ENCODE measurements at regions not wholly inside any gene's neighbourhood (a gene's known extent, or its start where the extent isn't known, plus 50 kb on each side); places are given as distances from the start of the nearest gene placed in this dataset.
"Not testable (repeated sequence)": the region's sequence is repeated elsewhere in the genome, so short reads cannot be mapped to it uniquely, and the experiment has no call there.

DNA sequence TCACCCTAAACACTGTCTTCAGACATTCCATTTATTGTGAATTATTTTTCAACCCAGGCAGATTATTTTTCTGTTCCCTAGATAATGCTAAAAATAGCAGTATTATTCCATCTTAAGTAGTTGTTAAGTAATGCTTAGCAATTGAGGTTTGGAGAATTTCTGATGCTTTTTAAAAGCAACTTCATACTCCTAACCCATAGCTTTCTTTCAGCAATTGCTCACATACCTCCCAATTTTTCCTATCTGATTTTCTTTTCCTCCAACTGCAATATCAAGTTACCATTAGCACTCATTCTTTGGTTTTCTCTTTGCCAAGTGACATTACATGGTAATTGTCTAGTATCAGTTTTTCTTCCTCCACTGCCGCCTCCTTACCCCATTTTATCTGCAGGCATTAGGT, 104.7 kb downstream of the GPR85 start:
- DNase-seq, result no peak

DNA sequence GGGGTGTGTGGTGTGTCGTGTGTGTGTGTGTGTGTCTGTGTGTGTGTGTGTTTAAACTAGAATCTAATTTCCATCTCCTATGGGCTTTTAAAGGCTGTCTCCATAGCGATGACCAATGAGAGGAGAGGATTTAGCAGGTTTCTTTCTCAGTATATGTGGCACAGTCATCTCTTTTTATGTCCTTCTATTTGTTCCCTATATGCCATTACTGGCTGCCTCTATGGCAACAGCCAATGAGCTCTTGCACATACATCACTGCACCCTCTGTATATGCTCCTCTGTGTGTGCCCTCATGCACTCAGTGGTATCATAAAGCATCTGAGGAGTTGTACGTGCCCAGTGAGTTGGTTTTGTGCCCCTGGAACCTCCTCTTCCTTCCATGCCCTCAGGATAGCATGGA, 107.6 kb downstream of the GPR85 start:
- DNase-seq, result not testable (repeated sequence)

DNA sequence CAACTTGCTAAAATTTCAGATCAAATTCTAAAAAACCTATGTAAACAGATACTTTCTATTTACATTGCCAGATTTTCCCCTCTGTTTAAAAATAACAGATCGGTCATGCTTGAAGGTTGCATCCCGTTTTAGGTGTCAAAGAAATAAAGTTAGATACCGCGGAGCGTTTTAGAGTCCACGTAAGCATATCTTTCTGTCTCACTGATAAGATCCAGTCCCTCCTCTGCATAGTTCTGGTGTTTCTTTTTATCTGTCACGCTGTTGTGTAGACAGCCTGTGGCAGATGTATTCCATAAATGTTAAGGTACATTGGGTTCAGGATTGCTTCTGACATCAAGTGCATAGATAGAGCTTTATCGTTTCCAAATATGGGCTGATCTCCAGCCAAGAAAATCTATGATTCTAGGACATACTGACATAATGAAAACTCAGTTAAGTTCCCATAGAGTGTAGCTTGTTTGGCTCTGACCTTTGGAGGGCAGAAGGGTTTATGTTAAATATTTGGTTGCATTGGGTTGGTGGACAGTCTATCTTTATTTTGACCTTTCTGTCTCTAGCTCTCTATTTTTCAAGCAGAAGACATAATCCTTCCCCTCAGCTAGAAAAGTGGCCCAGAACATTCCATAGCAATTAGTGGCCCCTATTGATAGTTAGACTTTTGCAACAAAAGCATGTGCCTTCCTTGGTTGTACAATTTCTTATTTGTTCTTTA, 109.2 kb downstream of the GPR85 start:
- DNase-seq, result not testable (repeated sequence)

GRCh38 chr7:112970771-112971170, 115.9 kb downstream of the GPR85 start:
- DNase-seq, result no peak

DNA sequence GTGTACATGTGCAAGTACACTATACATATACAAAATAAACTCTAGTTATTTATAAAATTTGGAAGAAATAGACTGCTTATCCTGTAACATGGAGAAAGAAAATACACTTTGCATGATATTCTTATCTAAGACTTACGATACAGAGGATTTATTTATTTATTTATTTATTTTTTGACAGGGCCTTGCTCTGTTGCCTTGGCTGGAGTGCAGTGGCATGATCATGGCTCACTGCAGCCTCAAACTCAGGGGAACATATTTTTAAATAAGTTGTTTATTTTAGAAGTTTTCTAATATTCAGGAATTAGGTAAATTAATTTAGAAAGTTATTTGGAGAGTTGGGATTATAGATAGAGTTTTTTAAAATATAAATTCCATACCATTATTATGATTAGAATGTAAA, 116.7 kb downstream of the GPR85 start:
- no peak for DNase-seq

- no peak for DNase-seq
Measured at GRCh38 chr7:112965506-112965905, 121.1 kb downstream of the GPR85 start.

GRCh38 chr7:112963634-112964033, 123.0 kb downstream of the GPR85 start:
- DNase-seq, result no peak

GRCh38 chr7:112962815-112963214, 123.8 kb downstream of the GPR85 start:
- DNase-seq, result no peak

DNA sequence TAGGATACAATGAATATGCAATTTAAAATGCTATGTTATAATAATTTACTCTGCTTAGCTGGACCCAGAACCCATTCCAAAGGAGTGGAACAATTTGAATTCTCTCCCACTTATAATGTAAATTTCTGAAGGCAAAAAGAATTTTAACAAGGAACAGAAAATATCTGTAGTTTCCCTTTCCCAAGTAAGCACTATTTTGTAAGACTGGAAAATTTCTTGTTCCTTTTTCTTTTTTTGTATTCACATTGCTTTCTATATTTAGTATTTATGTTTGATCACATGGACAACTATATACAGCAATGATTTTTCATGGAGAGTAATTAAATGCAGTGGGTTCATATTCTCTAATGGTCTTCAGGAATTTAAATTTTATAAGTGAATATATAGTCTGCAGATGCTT, 127.4 kb downstream of the GPR85 start:
- DNase-seq, result no peak

- no peak for DNase-seq
Measured at GRCh38 chr7:112958775-112959174, 127.9 kb downstream of the GPR85 start.

- DNase-seq, result no peak
Measured at GRCh38 chr7:112957901-112958300, 128.7 kb downstream of the GPR85 start.

DNA sequence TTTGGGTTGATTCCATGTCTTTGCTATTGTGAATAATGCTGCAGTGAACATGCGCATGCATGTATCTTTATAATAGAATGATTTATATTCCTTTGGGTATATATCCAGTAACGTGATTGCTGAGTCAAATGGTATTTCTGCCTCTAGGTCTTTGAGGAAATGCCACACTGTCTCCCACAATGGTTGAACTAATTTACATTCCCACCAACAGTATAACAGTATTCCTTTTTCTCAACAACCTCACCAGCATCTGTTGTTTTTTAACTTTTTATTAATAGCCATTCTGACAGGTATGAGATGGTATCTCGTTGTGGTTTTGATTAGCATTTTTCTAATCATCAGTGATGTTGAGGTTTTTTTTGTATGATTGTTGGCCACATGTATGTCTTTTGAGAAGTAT, 133.6 kb downstream of the GPR85 start:
- not testable (repeated sequence) for DNase-seq

DNA sequence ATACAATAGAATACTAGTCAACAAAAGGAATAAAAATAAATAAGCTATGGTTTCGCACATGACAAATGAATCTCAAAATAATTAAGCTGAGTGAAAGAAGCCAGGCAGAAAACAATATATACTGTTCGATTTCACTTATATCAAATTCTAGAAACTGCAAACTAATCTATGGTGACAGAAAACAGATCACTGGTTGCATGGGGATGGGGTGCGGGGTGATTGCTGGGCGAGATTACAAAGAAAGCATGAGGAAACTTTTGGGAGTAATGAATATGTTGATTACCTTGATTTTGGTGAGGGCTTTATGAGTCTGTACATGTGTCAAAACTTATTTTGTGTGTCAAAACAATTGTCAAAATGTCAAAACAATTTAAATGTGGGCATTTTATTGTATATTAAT, 135.6 kb downstream of the GPR85 start:
- DNase-seq, result no peak

DNA sequence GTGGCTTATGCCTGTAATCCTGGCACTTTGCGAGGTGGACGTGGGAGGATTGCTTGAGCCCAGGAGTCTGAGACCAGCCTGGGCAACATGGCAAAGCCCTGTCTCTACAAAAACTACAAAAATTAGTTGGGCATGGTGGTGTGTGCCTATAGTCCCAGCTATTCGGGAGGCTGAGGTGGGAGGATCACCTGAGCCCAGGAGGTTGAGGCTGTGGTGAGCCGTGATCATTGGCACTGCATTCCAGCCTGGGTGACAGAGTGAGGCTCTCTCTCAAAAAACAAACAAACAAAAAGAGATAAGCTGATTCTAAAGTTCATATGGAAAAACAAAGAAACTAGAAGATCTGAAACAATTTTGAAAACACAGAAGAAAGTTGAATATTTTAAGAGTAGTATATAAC, 136.9 kb downstream of the GPR85 start:
- not testable (repeated sequence) for DNase-seq

DNA sequence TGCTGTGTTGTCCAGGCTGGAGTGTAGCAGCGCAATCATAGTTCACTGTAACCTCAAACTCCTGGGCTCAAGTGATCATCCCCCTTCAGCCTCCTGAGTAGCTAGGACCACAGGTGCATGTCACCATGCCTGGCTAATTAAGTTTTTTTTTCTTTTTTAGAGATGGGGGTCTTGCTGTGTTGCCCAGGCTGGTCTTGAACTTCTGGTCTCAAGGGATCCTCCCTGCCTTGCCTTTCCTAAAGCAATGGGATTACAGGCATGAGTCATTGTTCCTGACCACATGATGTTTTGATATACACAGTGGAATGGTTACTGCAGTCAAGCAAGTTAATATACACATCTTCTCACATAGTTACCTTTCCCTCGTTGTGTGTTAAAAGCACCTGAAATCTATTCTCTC, 140.3 kb downstream of the GPR85 start:
- no peak for DNase-seq

GRCh38 chr7:112945046-112945445, 141.6 kb downstream of the GPR85 start:
- DNase-seq, result no peak

GRCh38 chr7:112942981-112943380, 143.6 kb downstream of the GPR85 start:
- no peak for DNase-seq

DNA sequence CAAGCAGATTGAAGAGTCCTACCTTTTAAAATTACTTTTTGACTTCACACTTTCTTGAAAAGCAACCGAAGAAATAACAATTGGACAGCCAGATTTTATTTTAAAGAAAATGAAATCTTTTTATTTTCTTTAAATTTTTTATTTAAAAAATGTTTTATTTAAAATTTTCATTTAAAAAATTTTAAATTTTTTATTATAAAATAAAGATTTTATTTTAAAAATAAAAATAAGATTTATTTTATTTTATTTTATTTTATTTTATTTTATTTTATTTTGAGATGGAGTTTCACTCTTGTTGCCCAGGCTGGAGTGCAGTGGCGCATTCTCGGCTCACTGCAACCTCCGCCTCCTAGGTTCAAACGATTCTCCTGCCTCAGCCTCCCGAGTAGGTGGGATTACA, 144.5 kb downstream of the GPR85 start:
- not testable (repeated sequence) for DNase-seq

- no peak for DNase-seq
Measured at GRCh38 chr7:112940314-112940732, 146.3 kb downstream of the GPR85 start.

GRCh38 chr7:112939574-112940313, 146.9 kb downstream of the GPR85 start:
- peak; percentile 99 for DNase-seq

GRCh38 chr7:112938863-112939573, 147.6 kb downstream of the GPR85 start:
- peak; percentile 37 for DNase-seq

DNA sequence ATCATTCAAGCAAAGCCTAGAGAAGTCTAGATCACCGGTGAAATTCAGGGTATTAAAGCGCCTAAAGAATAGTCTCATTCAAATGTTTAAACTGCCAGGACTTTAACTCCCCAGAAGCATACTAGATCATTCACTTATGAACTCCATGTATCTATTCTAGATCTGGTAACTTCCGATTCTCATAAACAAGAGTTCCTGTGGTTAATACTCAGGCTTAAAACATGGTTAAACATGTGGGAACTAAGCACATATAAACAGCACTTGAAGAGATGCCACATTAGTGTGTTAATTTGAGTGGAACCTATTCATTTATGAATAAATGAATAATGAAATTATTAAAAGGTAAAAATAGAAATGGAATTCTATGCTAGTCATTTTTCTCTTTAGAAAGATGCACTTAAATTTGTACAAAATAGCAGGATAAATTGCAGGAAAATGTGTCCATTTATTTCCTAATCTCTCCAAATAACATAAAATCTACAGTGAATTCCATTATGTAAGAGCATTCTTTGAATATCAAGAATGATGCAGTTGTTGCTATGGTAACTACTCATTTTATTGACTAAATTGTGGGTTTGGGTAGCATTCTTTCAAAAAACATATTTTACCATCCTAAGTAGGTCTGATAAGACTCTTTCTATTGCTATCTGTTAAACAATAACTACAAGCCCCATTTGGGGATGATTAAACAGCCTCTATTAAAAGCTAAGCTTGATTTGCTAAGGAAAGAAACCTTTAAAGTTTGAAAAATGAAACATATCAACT, 147.6 kb upstream of the TMEM168 start:
- DNase-seq, result no peak

DNA sequence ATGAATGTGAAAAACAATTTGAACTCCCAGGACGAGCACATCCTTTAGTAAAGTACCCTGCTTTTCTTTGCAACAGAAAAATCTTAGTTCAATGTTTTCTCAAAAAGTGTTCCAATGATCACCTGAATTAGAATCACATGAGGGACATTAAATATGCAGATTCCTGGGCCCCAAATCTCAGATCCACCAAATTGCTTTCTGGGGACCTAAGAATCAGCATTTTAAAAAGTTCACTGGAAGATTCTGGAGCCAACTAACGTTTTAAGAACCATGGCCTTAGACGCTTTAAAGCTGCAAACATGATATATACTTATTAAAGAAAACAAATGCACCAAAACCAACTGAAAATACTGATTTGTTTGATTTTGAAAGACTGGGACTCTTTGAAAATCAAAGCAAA, 143.4 kb upstream of the TMEM168 start:
- no peak for DNase-seq
